Spinal cord (tissue), 9 donors: ENCODE measurements at regions not wholly inside any gene's neighbourhood (a gene's known extent, or its start where the extent isn't known, plus 50 kb on each side); places are given as distances from the start of the nearest gene placed in this dataset.
A peak's percentile ranks its signal among the peaks of the same experiment; 100 is the strongest.

Experiments used
- DNase-seq, 6 donors: peaks; one replicate each; pipeline versions ENCODE4 v3.0.0 to v3.0.0-alpha.2; 2013 to 2015; ENCODE audit warnings: low spot score in 6 of 6, low read depth in 4 of 6
- H3K27ac ChIP-seq: one replicate; pipeline ENCODE4 v1.5.1; 2013; ENCODE audit warnings: low read depth, low read length, control low read depth
- H3K27me3 ChIP-seq: one replicate; pipeline ENCODE4 v1.6.1; 2013; ENCODE audit warnings: low read length; ENCODE audit not compliant: control insufficient read depth, insufficient read depth
- H3K36me3 ChIP-seq: one replicate; pipeline ENCODE4 v1.6.1; 2013; ENCODE audit warnings: low read length; ENCODE audit not compliant: control insufficient read depth, insufficient read depth
- H3K4me1 ChIP-seq: one replicate; pipeline ENCODE4 v1.6.1; 2013; ENCODE audit warnings: low read length; ENCODE audit not compliant: control insufficient read depth, insufficient read depth
- H3K4me3 ChIP-seq: one replicate; pipeline ENCODE4 v1.5.1; 2013; ENCODE audit warnings: low read depth, low read length, control low read depth
- H3K9me3 ChIP-seq: one replicate; pipeline ENCODE4 v1.6.1; 2013; ENCODE audit warnings: low read length; ENCODE audit not compliant: control insufficient read depth, insufficient read depth
- WGBS: methylation state at CpG from one replicate; pipeline ENCODE4 v1.1.5; 2013; ENCODE audit warnings: missing lambda C conversion rate; ENCODE audit not compliant: insufficient coverage; 5-methylcytosine and 5-hydroxymethylcytosine counted together
- donor health status: healthy.

GRCh38 chr10:78432583-78432982 lies 398.9 kb downstream of the RPS24 start:
- peaks cover 45% of the 10 kb centered on the region for H3K4me1 ChIP-seq
- H3K36me3 ChIP-seq = no peaks in the 10 kb centered on the region
- no peak overlapping the region for H3K27ac ChIP-seq
- no peaks in the 10 kb centered on the region for H3K9me3 ChIP-seq
- DNase-seq = peak in 2 of 6 donors; percentile 49 to 58
- no peaks in the 10 kb centered on the region for H3K27me3 ChIP-seq
- no peak overlapping the region for H3K4me3 ChIP-seq
- WGBS = 64% methylated on average over 1 of the region's 2 CpGs

- Histone ChIP-seq H3K27me3 (no peaks in the 10 kb centered on the region), H3K4me3 (no peak overlapping the region), H3K4me1 (peaks cover 51% of the 10 kb centered on the region), H3K9me3 (no peaks in the 10 kb centered on the region), H3K36me3 (no peaks in the 10 kb centered on the region), H3K27ac (no peak overlapping the region)
- peak in 1 of 6 donors; percentile 65 for DNase-seq
- WGBS = 68% methylated on average over 5 of the region's 5 CpGs
These were observed 399.5 kb downstream of the RPS24 start for GRCh38 chr10:78433076-78433595.

- Histone ChIP-seq H3K4me3 (no peak overlapping the region), H3K27ac (no peak overlapping the region), H3K4me1 (peaks cover 59% of the 10 kb centered on the region), H3K9me3 (no peaks in the 10 kb centered on the region), H3K36me3 (no peaks in the 10 kb centered on the region), H3K27me3 (no peaks in the 10 kb centered on the region)
- 43% methylated on average over 9 of the region's 11 CpGs for WGBS
- peak in 2 of 6 donors; percentile 72 to 86 for DNase-seq
These were observed 400.3 kb downstream of the RPS24 start for GRCh38 chr10:78433766-78434535.

GRCh38 chr10:78434886-78435285 lies 401.2 kb downstream of the RPS24 start:
- Histone ChIP-seq H3K4me3 (no peak overlapping the region), H3K9me3 (no peaks in the 10 kb centered on the region), H3K4me1 (peaks cover 65% of the 10 kb centered on the region), H3K27ac (no peak overlapping the region), H3K27me3 (no peaks in the 10 kb centered on the region), H3K36me3 (no peaks in the 10 kb centered on the region)
- 83% methylated on average over 7 of the region's 8 CpGs for WGBS
- DNase-seq = no peak

GRCh38 chr10:78435484-78436221 lies 402.0 kb downstream of the RPS24 start:
- Histone ChIP-seq H3K4me1 (peaks cover 65% of the 10 kb centered on the region), H3K27me3 (no peaks in the 10 kb centered on the region), H3K36me3 (no peaks in the 10 kb centered on the region), H3K27ac (peak overlapping the region; percentile 79), H3K4me3 (no peak overlapping the region), H3K9me3 (no peaks in the 10 kb centered on the region)
- 26% methylated on average over 4 of the region's 10 CpGs for WGBS
- peak in 2 of 6 donors; percentile 55 to 87 for DNase-seq

GRCh38 chr10:78436222-78436573 lies 402.5 kb downstream of the RPS24 start:
- peak in 3 of 6 donors; percentile 35 to 72 (median 69) for DNase-seq
- Histone ChIP-seq H3K4me3 (no peak overlapping the region), H3K4me1 (peaks cover 65% of the 10 kb centered on the region), H3K27ac (peak overlapping the region; percentile 79), H3K9me3 (no peaks in the 10 kb centered on the region), H3K36me3 (no peaks in the 10 kb centered on the region), H3K27me3 (no peaks in the 10 kb centered on the region)
- 3% methylated on average over 5 of the region's 6 CpGs for WGBS

GRCh38 chr10:78436706-78437406 lies 403.2 kb downstream of the RPS24 start:
- WGBS = 34% methylated on average over 7 of the region's 8 CpGs
- DNase-seq = peak in 2 of 6 donors; percentile 65 to 76
- Histone ChIP-seq H3K4me3 (no peak overlapping the region), H3K27ac (peak overlapping the region; percentile 79), H3K36me3 (no peaks in the 10 kb centered on the region), H3K27me3 (no peaks in the 10 kb centered on the region), H3K9me3 (no peaks in the 10 kb centered on the region), H3K4me1 (peaks cover 65% of the 10 kb centered on the region)

- Histone ChIP-seq H3K27me3 (no peaks in the 10 kb centered on the region), H3K4me1 (peaks cover 65% of the 10 kb centered on the region), H3K27ac (no peak overlapping the region), H3K9me3 (no peaks in the 10 kb centered on the region), H3K36me3 (no peaks in the 10 kb centered on the region), H3K4me3 (no peak overlapping the region)
- no peak for DNase-seq
- 92% methylated on average over 2 of the region's 5 CpGs for WGBS
These were observed 403.7 kb downstream of the RPS24 start for GRCh38 chr10:78437407-78437768.

GRCh38 chr10:78437998-78438906 lies 404.6 kb downstream of the RPS24 start:
- Histone ChIP-seq H3K27me3 (no peaks in the 10 kb centered on the region), H3K36me3 (no peaks in the 10 kb centered on the region), H3K27ac (no peak overlapping the region), H3K9me3 (no peaks in the 10 kb centered on the region), H3K4me1 (peaks cover 57% of the 10 kb centered on the region), H3K4me3 (no peak overlapping the region)
- 69% methylated on average over 6 of the region's 9 CpGs for WGBS
- peak in 1 of 6 donors; percentile 59 for DNase-seq
